ENCODE measurements at regions not wholly inside any gene's neighbourhood (a gene's known extent, or its start where the extent isn't known, plus 50 kb on each side); places are given as distances from the start of the nearest gene placed in this dataset.

DNA sequence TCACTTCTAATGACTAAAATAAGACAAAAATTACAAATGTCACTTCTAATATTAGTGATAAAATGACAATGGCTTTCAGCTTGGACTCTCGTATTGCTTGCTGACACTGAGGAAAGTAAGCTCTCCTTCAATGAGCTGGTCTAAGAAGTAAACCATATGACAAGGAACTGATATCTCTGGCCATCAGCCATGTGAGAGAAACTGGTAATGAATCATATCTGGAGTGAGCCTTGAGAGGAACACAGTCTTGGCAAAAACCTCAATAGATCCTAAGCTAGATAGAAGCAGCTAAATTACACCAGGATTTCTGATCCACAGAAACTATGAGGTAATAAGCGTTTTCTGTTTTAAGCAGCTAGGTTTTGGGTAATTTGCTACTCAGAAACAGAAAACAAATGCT, 1575.1 kb downstream of the OTOL1 start:
- Histone ChIP-seq H3K9me3 (no peaks in the 10 kb centered on the region), H3K27ac (no peak overlapping the region), H3K4me1 (no peaks in the 10 kb centered on the region), H3K36me3 (no peaks in the 10 kb centered on the region), H3K4me3 (no peak overlapping the region), H3K27me3 (no peaks in the 10 kb centered on the region)
- TF ChIP-seq POLR2AphosphoS5 (IDR thresholded peaks at IDR 0.05) (no peak), POLR2A (IDR thresholded peaks at IDR 0.05) (no peak), EP300 (IDR thresholded peaks at IDR 0.05) (no peak)
- TF ChIP-seq, protein P1, sequence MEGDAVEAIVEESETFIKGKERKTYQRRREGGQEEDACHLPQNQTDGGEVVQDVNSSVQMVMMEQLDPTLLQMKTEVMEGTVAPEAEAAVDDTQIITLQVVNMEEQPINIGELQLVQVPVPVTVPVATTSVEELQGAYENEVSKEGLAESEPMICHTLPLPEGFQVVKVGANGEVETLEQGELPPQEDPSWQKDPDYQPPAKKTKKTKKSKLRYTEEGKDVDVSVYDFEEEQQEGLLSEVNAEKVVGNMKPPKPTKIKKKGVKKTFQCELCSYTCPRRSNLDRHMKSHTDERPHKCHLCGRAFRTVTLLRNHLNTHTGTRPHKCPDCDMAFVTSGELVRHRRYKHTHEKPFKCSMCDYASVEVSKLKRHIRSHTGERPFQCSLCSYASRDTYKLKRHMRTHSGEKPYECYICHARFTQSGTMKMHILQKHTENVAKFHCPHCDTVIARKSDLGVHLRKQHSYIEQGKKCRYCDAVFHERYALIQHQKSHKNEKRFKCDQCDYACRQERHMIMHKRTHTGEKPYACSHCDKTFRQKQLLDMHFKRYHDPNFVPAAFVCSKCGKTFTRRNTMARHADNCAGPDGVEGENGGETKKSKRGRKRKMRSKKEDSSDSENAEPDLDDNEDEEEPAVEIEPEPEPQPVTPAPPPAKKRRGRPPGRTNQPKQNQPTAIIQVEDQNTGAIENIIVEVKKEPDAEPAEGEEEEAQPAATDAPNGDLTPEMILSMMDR (IDR thresholded peaks at IDR 0.05): no peak
- WGBS, 2 donors (ENCODE audit: low coverage in 1 of 2): 33 to 52% methylated on average over 2 of the region's 2 CpGs
- ATAC-seq: no peak

Small RNAs in the stretch of these regions (small RNA-seq; reads per million reads assigned to genes)
- gene AC128716.1: 0 reads per million in 4 donors

Measured in gastroesophageal sphincter (tissue), 4 donors.